Endothelial cell of umbilical vein (primary cell): ENCODE measurements at regions not wholly inside any gene's neighbourhood (a gene's known extent, or its start where the extent isn't known, plus 50 kb on each side); places are given as distances from the start of the nearest gene placed in this dataset.
A peak's percentile ranks its signal among the peaks of the same experiment; 100 is the strongest.

Experiments used
- BruUV-seq: library from RNA; stranded (reverse); fragments of 400-500 nt; replicated peaks from 2 replicates; lab custom pipeline; 2021; lab: Mats Ljungman, UMichigan
- CTCF ChIA-PET: fragments of 300-600, 350-600 bp; sonication (Branson Sonifier 250); formaldehyde crosslinking; loops from one replicate; lab custom pipeline; 2021; ENCODE audit warnings: antibody characterized with exemption, inconsistent platforms; lab: Charles Lee
- POLR2A ChIA-PET: fragments of 300-600, 350-600 bp; sonication (Branson Sonifier 250); formaldehyde crosslinking; loops from one replicate; lab custom pipeline; 2021; ENCODE audit warnings: antibody characterized with exemption, inconsistent platforms; lab: Charles Lee
- DNase-seq: peaks from one replicate; pipeline ENCODE4 v3.0.0-alpha.2; 2011; ENCODE audit warnings: low read depth, low spot score
- FAIRE-seq: peaks from 2 replicates; lab custom pipeline; 2011; peaks lifted over from hg19 to GRCh38; lab: Jason Lieb, UNC
- H2AFZ ChIP-seq: 2 replicates; pipeline ENCODE4 v1.6.0; 2012; ENCODE audit warnings: low read depth, low read length, control low read depth, inconsistent platforms
- H3K27ac ChIP-seq: 2 replicates; pipeline ENCODE4 v1.5.1; 2011; ENCODE audit warnings: low read depth, mild to moderate bottlenecking, control low read depth, low read length, moderate library complexity; ENCODE audit not compliant: insufficient read depth
- H3K27me3 ChIP-seq, 2 experiments: 2 replicates each; pipeline versions ENCODE4 v1.6.0 to v1.6.1; 2011; ENCODE audit warnings: low read length in 2 of 2, mixed read lengths in 1 of 2; ENCODE audit not compliant: control insufficient read depth in 2 of 2, insufficient read depth in 2 of 2
- H3K36me3 ChIP-seq, 2 experiments: 2 replicates in 1 of 2; 3 replicates in 1 of 2; pipeline ENCODE4 v1.5.1; 2011; ENCODE audit warnings: low read length in 2 of 2, mild to moderate bottlenecking in 1 of 2, moderate library complexity in 1 of 2; ENCODE audit not compliant: control insufficient read depth in 2 of 2, insufficient read depth in 2 of 2; ENCODE audit errors: extremely low read depth in 1 of 2
- H3K4me1 ChIP-seq: 3 replicates; pipeline ENCODE4 v1.5.1; 2011; ENCODE audit warnings: mild to moderate bottlenecking, low read length; ENCODE audit not compliant: control insufficient read depth, insufficient read depth; ENCODE audit errors: extremely low read depth
- H3K4me2 ChIP-seq: 2 replicates; pipeline ENCODE4 v1.6.1; 2011; ENCODE audit warnings: low read length, control low read depth, mixed read lengths; ENCODE audit not compliant: insufficient read depth
- H3K4me3 ChIP-seq, 3 experiments: fragments of 200-600 bp in 1 of 3; sonication (generic), shearing (Covaris generic) in 1 of 3; replicated peaks in 1 of 3; 2 replicates each; pipeline ENCODE4 v1.5.1; 2011 to 2016; ENCODE audit warnings: control low read depth in 3 of 3, low read length in 3 of 3, mild to moderate bottlenecking in 2 of 3, inconsistent platforms in 1 of 3, low read depth in 1 of 3, moderate library complexity in 1 of 3; ENCODE audit not compliant: insufficient read depth in 1 of 3
- H3K79me2 ChIP-seq: 2 replicates; pipeline ENCODE4 v1.6.0; 2012; ENCODE audit warnings: low read length, inconsistent platforms; ENCODE audit not compliant: control insufficient read depth, insufficient read depth
- H3K9ac ChIP-seq: replicated peaks from 2 replicates; pipeline ENCODE3; 2011; ENCODE audit warnings: low read length, control low read depth; ENCODE audit not compliant: insufficient read depth; ENCODE audit errors: extremely low read depth
- H3K9me1 ChIP-seq: replicated peaks from 3 replicates; pipeline ENCODE4 v1.6.0; 2011; ENCODE audit warnings: mild to moderate bottlenecking, low read length; ENCODE audit not compliant: control insufficient read depth, insufficient read depth; ENCODE audit errors: extremely low read depth
- H3K9me3 ChIP-seq: replicated peaks from 2 replicates; pipeline ENCODE4 v1.5.1; 2012; ENCODE audit warnings: low read length, inconsistent platforms; ENCODE audit not compliant: control insufficient read depth, insufficient read depth
- H4K20me1 ChIP-seq: replicated peaks from 2 replicates; pipeline ENCODE3; 2011; ENCODE audit warnings: mild to moderate bottlenecking, low read length; ENCODE audit not compliant: control insufficient read depth, insufficient read depth; ENCODE audit errors: extremely low read depth
- EZH2 ChIP-seq: IDR thresholded peaks from 2 replicates; pipeline ENCODE4 v1.6.1; 2012; ENCODE audit warnings: borderline replicate concordance, low read depth, mild to moderate bottlenecking, moderate library complexity, low read length, inconsistent platforms; ENCODE audit not compliant: severe bottlenecking
- FOS ChIP-seq: IDR thresholded peaks from 2 replicates; pipeline ENCODE4 v1.6.1; 2011; ENCODE audit warnings: mild to moderate bottlenecking, low read length, moderate library complexity, borderline replicate concordance; ENCODE audit not compliant: insufficient read depth
- GATA2 ChIP-seq: IDR thresholded peaks from 2 replicates; pipeline ENCODE4 v1.7.0; 2011; ENCODE audit warnings: low read depth, mild to moderate bottlenecking, moderate library complexity, mixed read lengths, low read length; ENCODE audit not compliant: insufficient read length, insufficient read depth
- JUN ChIP-seq: IDR thresholded peaks from 2 replicates; pipeline ENCODE4 v1.6.1; 2011; ENCODE audit warnings: borderline replicate concordance, low read depth; ENCODE audit not compliant: insufficient read length, insufficient read depth
- MYC ChIP-seq: IDR thresholded peaks from one replicate; pipeline ENCODE4 v1.6.1; 2011; ENCODE audit warnings: mild to moderate bottlenecking, low read depth, low read length
- POLR2A ChIP-seq: IDR thresholded peaks from 2 replicates; pipeline ENCODE4 v1.6.1; 2012; ENCODE audit warnings: low read depth, mild to moderate bottlenecking, control low read depth, low read length
- POLR2AphosphoS5 ChIP-seq: IDR thresholded peaks from 2 replicates; pipeline ENCODE4 v1.6.1; 2012; ENCODE audit warnings: low read depth, mild to moderate bottlenecking, control low read depth, low read length, moderate library complexity; ENCODE audit not compliant: insufficient read depth
- dilution Hi-C: fragments of 300-500 bp; cut with MboI; formaldehyde crosslinking; loops from one replicate; pipeline ENCODE4 v1.15.0; 2019; ENCODE audit warnings: low sequenced_read_pairs; ENCODE audit not compliant: extremely low pct_ligation_motif_present
- intact Hi-C: fragments of 100-400 bp; cut with micrococcal nuclease; formaldehyde crosslinking; loops from one replicate; pipeline ENCODE4 v1.10.0; 2022
- TF ChIP-seq, protein P1 (sequence below): IDR thresholded peaks from 2 replicates; pipeline ENCODE4 v1.6.1; 2011; ENCODE audit not compliant: insufficient read depth, insufficient read length
- TF ChIP-seq, protein P2 (sequence below), 2 donors: IDR thresholded peaks; 1 replicate in 1 of 2; 2 replicates in 1 of 2; pipeline ENCODE4 v1.5.1; 2011; ENCODE audit warnings: low read length in 2 of 2, mild to moderate bottlenecking in 2 of 2, moderate library complexity in 2 of 2, control low read depth in 1 of 2, inconsistent platforms in 1 of 2, low read depth in 1 of 2; ENCODE audit not compliant: insufficient read depth in 1 of 2; ENCODE audit errors: extremely low read depth in 1 of 2

DNA sequence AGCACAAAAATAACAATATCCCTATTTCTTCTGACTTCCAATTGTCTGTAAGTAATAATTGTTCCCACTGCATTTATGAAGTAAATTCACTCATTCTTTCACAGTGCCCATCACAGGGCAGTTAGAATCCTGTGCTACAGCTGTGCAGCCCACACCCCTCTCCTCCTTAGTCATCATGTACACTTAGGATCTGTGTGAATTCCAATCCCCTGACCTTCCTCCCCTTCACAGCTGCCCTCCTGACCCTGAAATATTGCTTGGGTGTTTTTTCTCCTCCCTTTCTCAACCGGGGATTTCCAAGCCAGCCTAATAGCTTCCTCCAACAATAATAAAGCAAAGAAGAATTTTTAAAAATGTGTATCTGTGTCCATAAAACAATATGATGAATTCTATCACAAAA, 91.5 kb upstream of the BEND6 start:
- ChIA-PET POLR2A (no interaction called here), CTCF (interaction anchor here (0.6 to 6.5 kb wide), 6 partner anchors 12 to 153 kb away, joined by 3 to 67 read pairs (median 6); no protein-coding TSS in a partner anchor)
- no peaks in the 10 kb centered on the region for H3K27me3 ChIP-seq
- no peaks in the 10 kb centered on the region for H3K36me3 ChIP-seq
- TF ChIP-seq FOS (peak; percentile 50), POLR2A (no peak), GATA2 (no peak), MYC (no peak), EZH2 (no peak), JUN (peak; percentile 32), POLR2AphosphoS5 (peak; percentile 50)
- TF ChIP-seq, protein P1, sequence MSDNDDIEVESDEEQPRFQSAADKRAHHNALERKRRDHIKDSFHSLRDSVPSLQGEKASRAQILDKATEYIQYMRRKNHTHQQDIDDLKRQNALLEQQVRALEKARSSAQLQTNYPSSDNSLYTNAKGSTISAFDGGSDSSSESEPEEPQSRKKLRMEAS: no peak
- TF ChIP-seq, protein P2, sequence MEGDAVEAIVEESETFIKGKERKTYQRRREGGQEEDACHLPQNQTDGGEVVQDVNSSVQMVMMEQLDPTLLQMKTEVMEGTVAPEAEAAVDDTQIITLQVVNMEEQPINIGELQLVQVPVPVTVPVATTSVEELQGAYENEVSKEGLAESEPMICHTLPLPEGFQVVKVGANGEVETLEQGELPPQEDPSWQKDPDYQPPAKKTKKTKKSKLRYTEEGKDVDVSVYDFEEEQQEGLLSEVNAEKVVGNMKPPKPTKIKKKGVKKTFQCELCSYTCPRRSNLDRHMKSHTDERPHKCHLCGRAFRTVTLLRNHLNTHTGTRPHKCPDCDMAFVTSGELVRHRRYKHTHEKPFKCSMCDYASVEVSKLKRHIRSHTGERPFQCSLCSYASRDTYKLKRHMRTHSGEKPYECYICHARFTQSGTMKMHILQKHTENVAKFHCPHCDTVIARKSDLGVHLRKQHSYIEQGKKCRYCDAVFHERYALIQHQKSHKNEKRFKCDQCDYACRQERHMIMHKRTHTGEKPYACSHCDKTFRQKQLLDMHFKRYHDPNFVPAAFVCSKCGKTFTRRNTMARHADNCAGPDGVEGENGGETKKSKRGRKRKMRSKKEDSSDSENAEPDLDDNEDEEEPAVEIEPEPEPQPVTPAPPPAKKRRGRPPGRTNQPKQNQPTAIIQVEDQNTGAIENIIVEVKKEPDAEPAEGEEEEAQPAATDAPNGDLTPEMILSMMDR (IDR thresholded peaks at IDR 0.05; ENCODE audit: extremely low read depth in 1 of 2, insufficient read depth in 1 of 2, low read depth in 1 of 2, low read length in 2 of 2): no peak
- no peaks in the 10 kb centered on the region for H3K9me1 ChIP-seq
- H2AFZ ChIP-seq: no peak overlapping the region
- intact Hi-C loops (no loop called here), dilution Hi-C loops (no loop called here)
- peak; percentile 55 for FAIRE-seq
- H3K4me2 ChIP-seq: peak overlapping the region; percentile 1
- no peak overlapping the region for H3K9ac ChIP-seq
- BruUV-seq: no TSS peak
- peaks cover 65% of the 10 kb centered on the region for H3K4me1 ChIP-seq
- peak overlapping the region; percentile 56 for H3K27ac ChIP-seq
- no peaks in the 10 kb centered on the region for H3K9me3 ChIP-seq
- DNase-seq: peak; percentile 82
- no peaks in the 10 kb centered on the region for H3K79me2 ChIP-seq
- no peak overlapping the region for H3K4me3 ChIP-seq
- H4K20me1 ChIP-seq: no peaks in the 10 kb centered on the region
